ENCODE measurements at regions not wholly inside any gene's neighbourhood (a gene's known extent, or its start where the extent isn't known, plus 50 kb on each side); places are given as distances from the start of the nearest gene placed in this dataset.

GRCh38 chr12:115384391-115384790, 700.4 kb upstream of the TBX3 start:
- TF ChIP-seq CTCF (IDR thresholded peaks at IDR 0.05; ENCODE audit: borderline replicate concordance, insufficient read depth, low read depth, low read length), result no peak
- H3K4me3 ChIP-seq (ENCODE audit: low read depth, low read length), result no peak overlapping the region

- no peak overlapping the region for H3K4me3 ChIP-seq (ENCODE audit: low read depth, low read length)
- TF ChIP-seq CTCF (IDR thresholded peaks at IDR 0.05; ENCODE audit: borderline replicate concordance, insufficient read depth, low read depth, low read length), result no peak
These were observed 699.7 kb upstream of the TBX3 start for GRCh38 chr12:115383668-115384067.

GRCh38 chr12:115382681-115383080, 698.7 kb upstream of the TBX3 start:
- no peak for TF ChIP-seq CTCF (IDR thresholded peaks at IDR 0.05; ENCODE audit: borderline replicate concordance, insufficient read depth, low read depth, low read length)
- H3K4me3 ChIP-seq (ENCODE audit: low read depth, low read length), result no peak overlapping the region

- no peak overlapping the region for H3K4me3 ChIP-seq (ENCODE audit: low read depth, low read length)
- TF ChIP-seq CTCF (IDR thresholded peaks at IDR 0.05; ENCODE audit: borderline replicate concordance, insufficient read depth, low read depth, low read length), result no peak
These were observed 696.7 kb upstream of the TBX3 start for GRCh38 chr12:115380546-115381120.

- TF ChIP-seq CTCF (IDR thresholded peaks at IDR 0.05; ENCODE audit: borderline replicate concordance, insufficient read depth, low read depth, low read length), result no peak
- no peak overlapping the region for H3K4me3 ChIP-seq (ENCODE audit: low read depth, low read length)
These were observed 694.3 kb upstream of the TBX3 start for GRCh38 chr12:115378291-115378690.

GRCh38 chr12:115377779-115378178, 693.8 kb upstream of the TBX3 start:
- TF ChIP-seq CTCF (IDR thresholded peaks at IDR 0.05; ENCODE audit: borderline replicate concordance, insufficient read depth, low read depth, low read length), result no peak
- no peak overlapping the region for H3K4me3 ChIP-seq (ENCODE audit: low read depth, low read length)

- no peak for TF ChIP-seq CTCF (IDR thresholded peaks at IDR 0.05; ENCODE audit: borderline replicate concordance, insufficient read depth, low read depth, low read length)
- no peak overlapping the region for H3K4me3 ChIP-seq (ENCODE audit: low read depth, low read length)
These were observed 693.3 kb upstream of the TBX3 start for GRCh38 chr12:115377230-115377629.

All from GM12875 (cell line).